HG03097 (cell line): ENCODE measurements at regions not wholly inside any gene's neighbourhood (a gene's known extent, or its start where the extent isn't known, plus 50 kb on each side); places are given as distances from the start of the nearest gene placed in this dataset.
"Not testable (repeated sequence)": the region's sequence is repeated elsewhere in the genome, so short reads cannot be mapped to it uniquely, and the experiment has no call there.

Source experiments
- ATAC-seq: cut with Tn5 transposase; IDR thresholded peaks from one replicate; pipeline ENCODE4 v1.9.1; 2021; ENCODE audit not compliant: unreplicated experiment, low FRiP score

GRCh38 chr4:181793096-181793495, 450.1 kb upstream of the TENM3 start:
- no peak for ATAC-seq

DNA sequence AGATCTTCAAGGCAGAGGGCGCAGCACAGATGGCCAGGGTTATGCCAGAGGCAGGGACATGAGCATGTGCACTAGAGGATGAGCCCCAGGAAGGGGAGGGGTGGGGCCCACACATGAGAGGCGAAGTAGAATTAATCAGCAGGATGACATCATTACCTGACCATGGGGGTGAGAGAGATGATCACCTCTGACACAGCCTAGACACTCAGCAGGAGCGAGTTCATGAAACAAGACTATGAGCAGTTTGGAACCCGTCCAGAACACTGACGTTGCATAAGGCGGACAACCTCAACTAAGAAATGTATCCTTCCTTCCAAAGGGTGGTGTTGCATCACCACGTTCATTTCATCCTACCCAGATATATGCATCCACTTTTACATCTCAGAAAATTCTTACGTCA, 446.7 kb upstream of the TENM3 start:
- no peak for ATAC-seq

DNA sequence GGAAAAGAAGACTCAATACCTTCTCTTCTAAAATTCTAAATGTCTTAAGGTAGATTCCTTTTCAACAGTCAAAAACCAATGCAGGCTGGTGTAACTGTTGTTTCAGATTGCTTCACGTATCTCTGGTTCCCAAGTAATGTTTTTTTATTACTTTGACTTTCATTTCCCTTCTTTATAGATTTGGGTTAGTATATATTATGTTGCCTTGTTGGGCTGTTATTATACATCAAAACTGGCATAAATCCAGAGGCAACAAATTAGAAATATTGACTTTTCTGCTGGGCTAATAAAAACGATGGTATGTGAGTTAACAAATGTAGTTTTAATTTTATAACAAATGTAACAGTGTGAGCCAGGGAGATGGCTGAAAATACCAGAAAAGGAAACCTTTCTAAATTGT, 444.7 kb upstream of the TENM3 start:
- no peak for ATAC-seq

GRCh38 chr4:181799561-181800069, 443.6 kb upstream of the TENM3 start:
- ATAC-seq = no peak

DNA sequence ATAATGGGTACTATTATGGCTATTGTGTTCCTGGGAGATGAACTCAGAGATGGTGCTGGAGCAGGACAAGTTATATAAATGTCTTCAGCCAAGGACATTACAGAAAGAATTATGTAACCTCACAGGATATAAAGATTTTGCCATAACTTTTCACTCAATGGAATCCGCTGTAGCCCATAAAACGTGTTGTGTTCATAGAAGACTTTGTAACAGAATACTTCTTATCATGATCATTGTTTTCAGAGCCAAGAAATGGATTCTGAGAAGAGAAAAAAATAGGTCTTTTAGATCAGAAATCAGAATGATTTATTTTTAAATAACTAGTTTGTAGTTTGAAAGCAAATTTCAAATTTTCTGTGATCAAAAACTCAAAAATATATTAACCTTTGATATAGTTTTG, 441.0 kb upstream of the TENM3 start:
- ATAC-seq = no peak

GRCh38 chr4:181807771-181808170, 435.4 kb upstream of the TENM3 start:
- no peak for ATAC-seq

DNA sequence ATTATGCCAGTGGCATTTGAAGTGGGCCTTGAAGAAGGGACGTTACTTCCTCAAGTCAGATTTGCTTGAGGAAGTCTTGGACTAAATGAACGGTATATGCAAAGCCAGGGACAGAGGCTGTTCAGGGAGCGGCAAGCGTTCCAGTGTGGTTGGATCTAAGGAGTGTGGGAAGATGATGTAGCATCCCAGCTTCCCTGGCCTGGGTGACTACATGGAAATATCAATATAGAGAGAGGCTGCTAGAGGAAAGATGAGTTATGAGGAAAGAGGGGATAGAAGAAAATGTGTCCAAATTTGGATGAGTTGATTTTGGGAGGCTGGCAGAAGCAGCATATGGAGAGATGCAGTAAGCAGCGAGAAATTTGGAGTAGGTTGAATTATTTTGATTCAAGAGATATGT, 432.5 kb upstream of the TENM3 start:
- no peak for ATAC-seq

DNA sequence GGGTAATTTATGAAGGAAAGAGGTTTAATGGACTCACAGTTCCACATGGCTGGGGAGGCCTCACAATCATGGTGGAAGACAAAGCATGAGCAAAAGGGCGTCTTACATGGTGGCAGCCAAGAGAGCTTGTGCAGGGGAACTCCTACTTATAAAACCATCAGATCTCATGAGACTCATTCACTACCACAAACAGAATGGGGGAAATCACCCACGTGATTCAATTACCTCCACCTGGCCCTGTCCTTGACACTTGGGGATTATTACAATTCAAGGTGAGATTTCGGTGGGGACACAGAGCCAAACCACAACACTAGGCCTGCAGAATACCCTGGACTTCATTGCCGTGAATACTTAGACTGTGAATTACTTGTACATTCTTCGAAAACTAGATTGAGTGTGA, 431.7 kb upstream of the TENM3 start:
- not testable (repeated sequence) for ATAC-seq

- no peak for ATAC-seq
These were observed 423.3 kb upstream of the TENM3 start for GRCh38 chr4:181819946-181820345.

DNA sequence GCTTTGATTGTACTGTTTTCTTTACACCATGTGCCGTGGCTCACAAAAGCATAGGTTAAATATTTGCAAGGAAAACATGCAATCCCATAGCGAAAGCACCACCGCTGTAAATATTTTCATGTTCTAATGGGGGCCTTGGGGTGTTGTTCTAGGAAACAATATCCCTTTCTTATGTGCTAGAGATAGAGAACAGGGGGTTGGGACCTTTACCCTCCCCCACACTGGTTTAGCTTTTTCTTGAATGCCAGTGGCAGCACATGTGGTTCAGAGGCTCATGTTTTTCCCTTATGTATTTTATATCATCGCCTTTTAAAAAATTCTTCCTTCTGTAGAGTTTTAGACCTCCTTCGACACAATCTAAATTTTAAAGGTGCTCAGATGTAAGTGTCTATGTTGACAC, 422.6 kb upstream of the TENM3 start:
- no peak for ATAC-seq

- ATAC-seq = no peak
These were observed 421.9 kb upstream of the TENM3 start for GRCh38 chr4:181821039-181822004.

- ATAC-seq = no peak
These were observed 421.2 kb upstream of the TENM3 start for GRCh38 chr4:181822005-181822375.

DNA sequence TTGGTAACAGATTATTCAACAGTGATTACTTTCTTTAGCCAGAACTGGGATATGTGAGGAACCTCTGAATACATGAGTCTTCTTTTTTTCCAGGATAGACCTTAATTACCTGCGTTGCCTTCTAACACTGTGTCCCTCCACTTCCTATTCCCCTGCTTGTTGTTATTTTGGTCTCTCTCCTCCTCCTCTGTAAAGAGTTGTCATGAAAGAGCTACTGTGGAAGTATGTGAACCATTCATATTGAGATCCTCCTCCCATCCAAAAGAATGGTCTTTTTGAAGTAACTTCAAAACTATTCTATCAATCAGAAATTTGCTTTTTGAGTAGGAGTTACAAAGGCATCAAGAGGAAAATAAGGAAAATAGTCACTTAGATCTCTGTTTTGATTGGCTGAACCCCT, 420.0 kb upstream of the TENM3 start:
- no peak for ATAC-seq

DNA sequence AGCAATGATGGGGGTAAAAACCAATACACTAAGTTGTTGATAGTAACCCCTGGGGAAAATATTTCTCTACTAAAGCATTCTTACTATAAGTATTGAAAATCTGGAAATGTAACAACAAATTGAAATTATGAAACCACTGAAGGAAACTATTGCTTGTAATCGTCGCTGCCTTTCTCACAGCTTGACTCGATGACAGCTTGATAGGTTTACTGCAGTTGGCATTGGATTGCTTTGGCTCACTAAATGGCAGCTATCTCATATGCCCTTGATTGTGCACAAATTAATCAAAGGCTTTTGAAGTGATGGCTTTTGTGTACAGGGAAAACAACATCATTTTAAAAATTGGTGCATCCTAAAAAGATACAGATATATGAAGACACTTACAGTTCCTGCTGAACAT, 419.6 kb upstream of the TENM3 start:
- no peak for ATAC-seq

DNA sequence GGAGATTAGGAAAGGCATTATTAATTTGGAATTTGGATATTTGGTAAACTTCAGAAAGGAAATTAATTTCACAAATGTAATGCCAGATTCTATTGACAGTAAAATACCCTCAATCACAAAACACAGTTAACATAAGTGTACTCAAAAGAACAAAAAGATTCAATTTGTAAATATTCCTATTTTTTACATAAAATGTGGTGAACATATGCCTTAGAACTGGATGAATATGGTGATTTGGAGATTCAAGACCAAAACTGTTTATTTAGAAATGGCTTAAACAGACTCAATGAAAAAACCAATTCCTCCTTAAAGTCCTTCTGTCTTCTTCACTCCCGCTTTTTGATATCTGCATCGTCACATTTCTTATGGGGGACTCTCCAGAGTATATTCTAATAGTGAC, 417.6 kb upstream of the TENM3 start:
- no peak for ATAC-seq

GRCh38 chr4:181827246-181827645, 416.0 kb upstream of the TENM3 start:
- no peak for ATAC-seq

DNA sequence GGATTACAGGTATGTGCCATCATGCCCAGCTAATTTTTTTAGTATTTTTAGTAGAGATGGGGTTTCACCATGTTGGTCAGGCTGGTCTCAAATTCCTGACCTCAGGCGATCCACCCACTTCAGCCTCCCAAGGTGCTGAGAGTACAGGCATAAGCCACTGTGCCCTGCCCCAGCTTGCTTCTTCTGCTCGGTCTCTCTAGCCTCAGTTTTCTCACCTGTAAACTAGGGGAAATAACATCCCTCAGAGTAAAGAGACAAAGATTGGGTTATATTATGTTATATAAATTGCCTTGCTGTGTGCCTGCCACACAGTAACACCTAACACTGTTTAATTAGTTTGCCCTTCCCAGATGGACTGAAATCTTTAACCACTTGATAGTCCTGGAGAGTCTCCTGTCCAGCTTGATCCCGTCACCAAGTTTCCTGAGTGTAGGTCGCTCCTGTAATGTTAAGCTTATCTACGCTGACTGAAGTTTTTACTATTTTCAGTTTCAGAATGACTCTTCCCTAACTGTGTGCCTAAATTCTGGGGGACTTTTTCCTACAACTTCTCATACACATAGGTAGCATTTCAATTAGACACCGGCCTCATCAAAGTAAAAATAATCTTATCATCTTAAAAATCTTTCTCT, 412.7 kb upstream of the TENM3 start:
- ATAC-seq = no peak

DNA sequence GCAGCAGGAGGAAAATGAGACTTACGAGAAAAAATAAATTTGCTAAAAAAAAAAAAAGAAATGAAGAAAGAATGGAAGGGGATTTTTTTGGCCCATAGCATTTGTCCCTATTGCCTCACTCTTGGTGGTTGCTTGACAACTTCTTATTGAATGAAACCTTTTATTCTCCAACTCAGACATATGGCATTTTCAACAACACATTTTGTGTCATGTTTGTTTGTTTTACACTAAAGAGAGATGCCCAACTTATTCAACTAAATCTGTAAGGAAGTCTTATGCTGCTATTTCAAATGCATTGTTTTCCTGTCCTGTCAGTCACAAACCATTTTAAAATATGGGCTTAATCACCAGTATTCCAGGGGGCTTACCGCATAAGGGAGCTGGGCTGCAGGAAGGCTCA, 409.1 kb upstream of the TENM3 start:
- no peak for ATAC-seq

DNA sequence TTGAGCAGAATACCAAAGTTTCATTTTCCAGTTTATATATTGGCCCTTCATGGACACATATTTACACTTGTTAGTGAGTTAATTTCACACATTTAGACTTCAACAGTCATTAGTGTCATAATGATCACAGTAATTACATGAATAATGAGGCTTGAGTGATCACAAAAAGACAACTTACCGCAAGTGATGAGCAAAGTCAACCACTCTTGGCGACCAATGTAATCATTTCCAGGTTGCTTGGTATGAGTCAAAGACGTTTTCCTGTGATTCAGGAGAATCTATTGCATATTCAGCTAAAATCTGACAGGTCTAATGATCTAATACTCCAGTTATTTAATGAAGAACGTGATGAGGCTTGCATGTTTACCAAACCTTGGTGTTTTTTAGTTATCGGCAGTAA, 407.9 kb upstream of the TENM3 start:
- no peak for ATAC-seq

- ATAC-seq = no peak
These were observed 404.9 kb upstream of the TENM3 start for GRCh38 chr4:181838253-181838652.

DNA sequence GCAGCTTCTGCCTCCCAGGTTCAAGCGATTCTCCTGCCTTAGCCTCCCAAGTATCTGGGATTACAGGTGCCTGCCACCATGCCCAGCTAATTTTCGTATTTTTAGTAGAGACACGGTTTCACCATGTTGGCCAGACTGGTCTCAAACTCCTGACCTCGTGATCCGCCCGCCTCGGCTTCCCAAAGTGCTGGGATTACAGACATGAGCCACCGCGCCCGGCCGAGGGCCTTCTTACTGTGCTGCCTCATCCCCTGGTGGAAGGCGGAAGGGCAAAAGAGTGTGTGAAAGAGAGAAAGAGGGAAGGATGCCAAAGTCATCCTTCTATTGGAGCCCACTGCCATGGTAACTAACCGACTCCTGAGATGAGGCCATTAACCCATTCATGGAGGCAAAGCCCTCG, 399.4 kb upstream of the TENM3 start:
- not testable (repeated sequence) for ATAC-seq

GRCh38 chr4:181845617-181846016, 397.6 kb upstream of the TENM3 start:
- no peak for ATAC-seq
